ENCODE measurements at regions not wholly inside any gene's neighbourhood (a gene's known extent, or its start where the extent isn't known, plus 50 kb on each side); places are given as distances from the start of the nearest gene placed in this dataset.

DNA sequence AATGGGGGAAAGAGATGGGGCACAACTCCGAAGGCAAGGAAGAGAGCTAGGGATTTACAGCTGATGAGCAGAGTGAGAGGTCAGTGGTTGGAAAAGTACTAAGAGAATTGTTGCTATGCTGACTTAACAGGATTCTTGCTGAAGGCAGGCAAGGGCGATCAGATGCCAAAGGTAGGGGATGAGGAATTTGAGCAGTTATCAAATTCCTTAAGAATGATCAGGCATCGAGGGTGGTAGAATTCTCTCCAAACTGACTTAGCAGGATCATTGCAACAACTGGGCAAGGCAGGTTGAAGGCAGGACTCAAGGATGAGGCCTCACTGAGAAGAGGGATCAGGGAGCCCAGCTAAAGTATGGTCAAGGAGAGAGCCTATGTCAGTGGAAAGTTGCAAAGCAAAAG, 171.0 kb downstream of the HSD17B3 start:
- TF ChIP-seq POLR2AphosphoS5 (IDR thresholded peaks at IDR 0.05), result no peak
- no peak for TF ChIP-seq POLR2A (IDR thresholded peaks at IDR 0.05)
- TF ChIP-seq CTCF (IDR thresholded peaks at IDR 0.05), result no peak
- no peak for TF ChIP-seq EP300 (IDR thresholded peaks at IDR 0.05)

All from stomach (tissue), 4 donors.